Endodermal cell (in vitro differentiated cells): ENCODE measurements at regions not wholly inside any gene's neighbourhood (a gene's known extent, or its start where the extent isn't known, plus 50 kb on each side); places are given as distances from the start of the nearest gene placed in this dataset.

Experiments
- DNase-seq: peaks from one replicate; pipeline ENCODE4 v3.0.0-alpha.2; 2017
- H3K27ac ChIP-seq: 2 replicates; pipeline ENCODE4 v1.5.1; 2013; ENCODE audit warnings: mild to moderate bottlenecking, low read depth, low read length, moderate library complexity
- H3K27me3 ChIP-seq: 2 replicates; pipeline ENCODE4 v1.6.1; 2013; ENCODE audit warnings: mild to moderate bottlenecking, low read length, moderate library complexity; ENCODE audit not compliant: insufficient read depth, control insufficient read depth, poor library complexity, severe bottlenecking
- H3K36me3 ChIP-seq: 2 replicates; pipeline ENCODE4 v1.7.0; 2013; ENCODE audit warnings: mild to moderate bottlenecking, low read length, moderate library complexity; ENCODE audit not compliant: control insufficient read depth, insufficient read depth
- H3K4me1 ChIP-seq: one replicate; pipeline ENCODE4 v1.7.0; 2013; ENCODE audit warnings: low read length; ENCODE audit not compliant: control insufficient read depth, insufficient read depth
- H3K4me3 ChIP-seq: 2 replicates; pipeline ENCODE4 v1.5.1; 2013; ENCODE audit warnings: mild to moderate bottlenecking, low read length, moderate library complexity
- H3K9ac ChIP-seq: 2 replicates; pipeline ENCODE4 v1.6.1; 2013; ENCODE audit warnings: mild to moderate bottlenecking, low read length, moderate library complexity; ENCODE audit not compliant: poor library complexity, severe bottlenecking; ENCODE audit errors: extremely low read depth
- H3K9me3 ChIP-seq: 2 replicates; pipeline ENCODE4 v1.6.1; 2013; ENCODE audit warnings: mild to moderate bottlenecking, low read length, moderate library complexity; ENCODE audit not compliant: control insufficient read depth
- H3K27ac Mint-ChIP-seq: 2 replicates; pipeline ENCODE4 v1.8.0; 2020; ENCODE audit warnings: mixed read lengths
- H3K27me3 Mint-ChIP-seq: 2 replicates; pipeline ENCODE4 v1.8.0; 2021; ENCODE audit warnings: mild to moderate bottlenecking, mixed read lengths; ENCODE audit not compliant: insufficient read depth
- H3K36me3 Mint-ChIP-seq: 2 replicates; pipeline ENCODE4 v1.8.0; 2020; ENCODE audit warnings: low read depth, mixed read lengths
- H3K4me1 Mint-ChIP-seq: 2 replicates; pipeline ENCODE4 v1.8.0; 2020; ENCODE audit warnings: mixed read lengths
- H3K4me3 Mint-ChIP-seq: 2 replicates; pipeline ENCODE4 v1.8.0; 2020; ENCODE audit warnings: mild to moderate bottlenecking, moderate library complexity, mixed read lengths
- H3K9me3 Mint-ChIP-seq: 2 replicates; pipeline ENCODE4 v1.8.0; 2020; ENCODE audit warnings: mild to moderate bottlenecking, mixed read lengths
- CTCF ChIP-seq: fragments of 200-600 bp; sonication (generic); conservative IDR thresholded peaks from 2 replicates; pipeline ENCODE4 v1.5.0; 2021; ENCODE audit warnings: antibody characterized with exemption, mild to moderate bottlenecking
- WGBS, 2 experiments: methylation state at CpG; one replicate each; pipeline versions ENCODE4 v1.1.5 to v1.1.7; 2013; ENCODE audit warnings: missing lambda C conversion rate in 2 of 2, mixed read lengths in 1 of 2; ENCODE audit not compliant: insufficient coverage in 1 of 2, insufficient read length in 1 of 2; 5-methylcytosine and 5-hydroxymethylcytosine counted together

DNA sequence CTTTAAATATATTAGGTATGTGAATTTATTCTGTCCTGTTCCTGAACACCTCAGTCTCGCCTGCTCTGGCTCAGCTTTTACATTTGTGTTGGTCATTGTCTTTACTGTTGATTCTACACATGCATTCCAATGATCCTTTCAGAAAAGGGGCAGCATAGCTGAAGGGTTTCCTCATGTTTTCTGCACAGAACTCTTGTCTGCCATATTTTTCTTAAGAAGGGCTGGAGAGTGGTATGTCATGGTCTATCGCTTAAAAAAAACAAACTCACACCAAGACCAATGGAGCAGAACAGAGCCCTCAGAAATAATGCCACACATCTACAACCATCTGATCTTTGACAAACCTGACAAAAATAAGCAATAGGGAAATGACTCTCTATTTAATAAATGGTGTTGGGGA is 215.8 kb upstream of the HSFY2 start:
- Mint-ChIP-seq H3K4me1 (no peaks in the 10 kb centered on the region), H3K27me3 (no peaks in the 10 kb centered on the region), H3K9me3 (no peaks in the 10 kb centered on the region), H3K4me3 (no peak overlapping the region), H3K27ac (no peak overlapping the region), H3K36me3 (no peaks in the 10 kb centered on the region)
- no peak overlapping the region for H3K4me3 ChIP-seq
- no peak for DNase-seq
- H3K27me3 ChIP-seq, result no peaks in the 10 kb centered on the region
- no peak overlapping the region for H3K27ac ChIP-seq
- no peaks in the 10 kb centered on the region for H3K9me3 ChIP-seq
- 89% methylated on average over 2 of the region's 2 CpGs; no CpG with 5 or more reads in 1 of the 2 experiments for WGBS, 2 experiments
- TF ChIP-seq CTCF, result no peak
- no peaks in the 10 kb centered on the region for H3K36me3 ChIP-seq
- no peaks in the 10 kb centered on the region for H3K4me1 ChIP-seq
- H3K9ac ChIP-seq, result no peak overlapping the region

- no peak for DNase-seq
- WGBS, 2 experiments, result 100% methylated on average over 1 of the region's 1 CpG; no CpG with 5 or more reads in 1 of the 2 experiments
These were observed 192.5 kb upstream of the HSFY2 start for GRCh38 chrY:18966001-18966400.

GRCh38 chrY:18958846-18959245 is 185.3 kb upstream of the HSFY2 start:
- H3K27me3 Mint-ChIP-seq, result no peaks in the 10 kb centered on the region
- H3K36me3 Mint-ChIP-seq, result no peaks in the 10 kb centered on the region
- 55 to 86% methylated on average over 2 to 4 of the region's 4 CpGs for WGBS, 2 experiments
- no peaks in the 10 kb centered on the region for H3K27me3 ChIP-seq
- no peak overlapping the region for H3K9ac ChIP-seq
- no peak overlapping the region for H3K4me3 ChIP-seq
- no peaks in the 10 kb centered on the region for H3K36me3 ChIP-seq
- H3K27ac Mint-ChIP-seq, result no peak overlapping the region
- H3K9me3 ChIP-seq, result peaks cover 15% of the 10 kb centered on the region
- H3K9me3 Mint-ChIP-seq, result no peaks in the 10 kb centered on the region
- H3K4me1 Mint-ChIP-seq, result no peaks in the 10 kb centered on the region
- no peak overlapping the region for H3K4me3 Mint-ChIP-seq
- no peak for TF ChIP-seq CTCF
- no peak for DNase-seq
- no peak overlapping the region for H3K27ac ChIP-seq
- no peaks in the 10 kb centered on the region for H3K4me1 ChIP-seq

More at GRCh38 chrY:18966001-18966400, 192.5 kb upstream of the HSFY2 start:
- Histone ChIP-seq H3K4me1 (no peaks in the 10 kb centered on the region), H3K36me3 (no peaks in the 10 kb centered on the region), H3K4me3 (no peak overlapping the region), H3K27ac (no peak overlapping the region), H3K27me3 (no peaks in the 10 kb centered on the region), H3K9ac (no peak overlapping the region), H3K9me3 (peaks cover 8% of the 10 kb centered on the region)
- Mint-ChIP-seq H3K27ac (no peak overlapping the region), H3K36me3 (no peaks in the 10 kb centered on the region), H3K4me1 (no peaks in the 10 kb centered on the region), H3K27me3 (no peaks in the 10 kb centered on the region), H3K9me3 (no peaks in the 10 kb centered on the region), H3K4me3 (no peak overlapping the region)
- no peak for TF ChIP-seq CTCF
